NCI-H2196 (cell line): ENCODE measurements at regions not wholly inside any gene's neighbourhood (a gene's known extent, or its start where the extent isn't known, plus 50 kb on each side); places are given as distances from the start of the nearest gene placed in this dataset.

ENCODE experiments used
- DNase-seq: peaks from one replicate; lab custom pipeline; 2025; ENCODE audit not compliant: unreplicated experiment; lab: John Stamatoyannopoulos, UW

DNA sequence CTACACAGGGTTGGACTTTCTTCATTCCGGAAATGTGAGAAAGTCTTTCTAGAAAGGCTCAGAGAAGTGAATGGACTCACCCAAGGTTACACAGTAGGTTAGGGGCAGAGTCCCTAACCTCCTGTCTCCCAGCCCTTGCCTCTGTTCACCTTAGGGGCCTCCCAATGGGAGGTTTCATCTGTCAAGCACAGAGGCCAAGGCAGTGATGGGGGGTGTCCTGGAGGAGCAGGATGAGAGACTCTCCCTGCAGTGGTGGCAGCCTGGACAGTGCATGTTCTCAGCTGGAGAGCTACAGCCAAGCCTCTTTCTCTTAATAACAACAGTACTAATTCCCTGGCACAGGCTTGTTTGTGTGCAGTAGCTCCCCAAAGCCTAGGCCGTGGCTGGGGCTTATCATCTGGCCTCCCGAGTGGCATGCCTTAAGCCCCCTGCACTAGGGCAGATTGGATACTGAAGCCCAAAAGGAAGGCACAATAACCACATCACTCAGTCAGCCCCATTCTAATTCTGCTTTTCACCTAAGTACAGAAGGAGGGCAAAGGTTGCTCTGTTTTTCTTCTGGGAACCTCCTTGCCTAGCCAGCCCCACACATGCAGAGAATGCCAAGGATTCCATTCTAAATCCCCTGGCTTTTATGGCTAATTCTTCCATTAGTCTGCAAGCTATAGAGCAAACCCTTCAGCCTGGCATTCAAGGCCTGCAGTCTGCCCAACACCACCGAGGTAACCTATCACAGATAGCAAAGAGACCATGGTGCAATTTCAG is 50.2 kb upstream of the XPA start:
- no peak for DNase-seq

DNA sequence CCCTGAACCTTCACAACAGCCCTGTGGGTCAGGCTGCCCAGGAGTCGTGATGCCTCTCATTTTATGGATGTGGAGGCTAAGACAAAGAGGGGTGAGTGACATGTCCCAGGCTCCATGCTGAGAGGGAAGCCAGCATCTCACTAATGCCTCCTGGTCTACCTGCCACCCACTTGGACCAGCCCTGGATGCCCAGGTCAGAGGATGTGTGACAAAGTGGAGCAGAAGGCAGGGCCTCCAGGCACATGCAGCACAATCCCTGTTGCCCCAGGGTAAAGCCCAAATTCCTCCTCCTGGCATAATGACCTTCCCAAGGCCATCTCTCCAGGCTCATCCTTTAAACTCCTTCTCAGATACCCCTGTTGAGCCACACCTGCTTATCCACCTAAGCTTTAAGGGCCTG is 51.4 kb upstream of the XPA start:
- DNase-seq = no peak

DNA sequence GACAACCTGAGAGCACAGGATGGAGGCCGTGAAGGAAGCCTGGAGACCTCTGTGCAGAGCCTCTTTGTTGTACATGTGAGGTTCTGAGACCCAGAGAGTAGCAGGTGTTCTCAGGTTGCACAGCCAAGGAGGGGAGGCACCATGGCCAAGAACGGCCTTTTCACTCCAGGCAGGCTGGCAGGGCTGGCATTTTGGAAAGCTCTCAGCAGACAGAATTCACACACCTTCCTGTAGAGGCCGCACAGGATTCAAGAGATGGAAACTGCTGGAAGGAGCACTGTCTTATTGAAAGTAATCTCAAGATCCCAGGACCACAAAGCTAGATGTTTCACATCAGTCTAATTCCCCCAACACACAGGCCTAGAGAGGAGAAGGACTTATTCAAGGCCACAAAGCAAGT is 52.8 kb upstream of the XPA start:
- DNase-seq = no peak

DNA sequence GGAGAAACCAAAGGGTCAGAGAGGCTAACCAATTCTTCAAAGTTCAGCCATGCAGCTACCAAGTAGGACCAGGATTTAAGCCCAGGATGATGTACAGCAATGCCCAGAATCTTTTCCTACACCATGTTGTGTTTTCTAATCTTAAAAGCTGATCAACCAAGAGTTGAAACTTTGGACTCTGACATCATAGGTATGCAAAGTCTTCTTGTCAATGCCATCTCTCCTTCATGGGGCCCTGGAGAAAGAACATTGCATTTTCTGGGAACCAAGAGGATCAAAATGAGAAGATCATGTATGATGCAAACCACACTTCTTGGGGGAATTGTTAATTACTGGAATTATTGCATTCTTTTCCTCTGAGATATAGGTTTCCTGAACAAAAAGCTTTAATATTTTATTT is 54.4 kb upstream of the XPA start:
- no peak for DNase-seq

DNA sequence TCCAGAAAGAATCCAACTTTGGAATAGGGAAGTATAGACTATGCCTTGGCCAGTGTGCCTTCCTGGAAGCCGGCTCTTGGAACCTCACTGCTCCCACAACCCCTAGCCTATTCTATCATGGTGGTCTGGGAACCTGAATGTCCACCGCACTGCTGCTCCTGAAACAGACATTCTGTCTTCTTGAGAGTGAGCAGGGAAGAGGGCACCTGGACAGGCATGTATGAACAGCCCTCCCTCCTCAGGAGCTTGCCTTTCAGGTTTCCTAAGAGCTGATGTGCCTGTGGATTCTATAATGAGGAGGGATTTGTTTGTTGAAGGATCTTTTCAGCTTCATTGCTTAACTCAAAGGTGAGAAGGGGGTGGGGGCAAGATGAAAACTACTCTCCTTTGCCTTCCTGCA is 55.1 kb upstream of the XPA start:
- DNase-seq = no peak

DNA sequence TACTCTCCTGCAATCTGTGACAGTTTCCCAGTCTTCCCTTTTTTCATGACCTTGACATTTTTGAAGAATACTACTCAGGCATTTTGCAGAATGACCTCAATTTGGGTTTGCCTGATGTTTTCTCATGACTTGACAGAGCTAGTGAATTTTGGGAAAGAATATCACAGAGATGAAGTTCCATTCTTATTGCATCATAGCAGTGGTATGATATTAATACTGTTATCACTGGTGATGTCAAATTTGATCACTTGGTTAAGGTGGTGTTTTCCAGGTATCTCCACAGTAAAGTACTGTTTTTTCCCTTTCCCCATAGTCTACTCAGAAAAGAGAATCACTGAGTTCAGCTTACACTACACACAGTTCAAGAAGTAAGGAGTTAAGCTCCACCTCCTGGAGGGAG is 56.2 kb upstream of the XPA start:
- no peak for DNase-seq

DNA sequence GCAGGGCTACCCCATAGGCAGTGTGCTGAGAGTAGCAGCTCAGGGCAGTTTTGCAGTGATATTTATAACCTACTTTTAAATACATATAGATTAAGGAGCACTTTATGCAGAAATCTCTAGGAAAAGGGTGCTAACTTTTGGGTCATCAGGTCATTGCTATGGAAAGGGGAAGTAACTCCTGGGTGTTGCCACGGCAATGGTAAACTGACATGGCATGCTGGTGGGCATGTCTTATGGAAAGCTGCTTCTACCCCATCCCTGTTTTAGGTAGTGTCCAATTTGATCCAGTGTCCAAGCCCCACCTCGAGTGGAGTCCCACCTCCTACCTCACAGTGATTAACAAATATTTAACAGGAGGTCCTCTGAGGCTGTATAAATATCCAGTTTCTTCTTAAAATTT is 56.8 kb upstream of the XPA start:
- DNase-seq = no peak

DNA sequence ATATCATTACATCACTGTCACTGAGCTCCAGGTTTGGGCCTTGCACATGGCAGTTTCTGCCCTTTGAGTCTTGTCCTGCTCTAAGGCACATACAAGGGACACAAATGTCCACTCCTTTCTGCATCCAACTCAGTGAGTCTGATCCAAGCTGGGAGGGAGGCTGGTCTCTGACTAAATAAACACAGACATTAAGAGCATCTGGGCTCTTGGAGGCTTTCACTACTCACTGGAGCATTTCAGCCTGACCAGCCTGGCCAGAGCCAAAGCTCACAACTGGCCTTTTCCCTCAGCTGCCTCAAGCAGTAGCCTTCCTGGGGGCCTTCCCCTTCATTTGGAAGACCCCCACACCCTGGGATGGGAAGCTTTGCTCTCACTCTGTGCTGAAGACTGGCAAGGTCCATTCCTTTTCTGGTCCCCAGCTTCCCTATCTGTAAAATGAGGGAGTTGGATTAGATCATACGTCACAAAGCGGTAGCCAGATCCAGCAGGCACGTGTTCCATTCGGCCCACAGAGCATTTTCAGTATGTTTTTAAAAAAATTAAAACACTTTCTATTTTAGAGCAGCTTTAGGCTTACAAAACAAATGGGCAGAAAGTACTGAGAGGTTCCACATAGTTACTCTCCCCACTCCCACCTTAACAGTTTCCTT is 58.6 kb upstream of the XPA start:
- DNase-seq = no peak

DNA sequence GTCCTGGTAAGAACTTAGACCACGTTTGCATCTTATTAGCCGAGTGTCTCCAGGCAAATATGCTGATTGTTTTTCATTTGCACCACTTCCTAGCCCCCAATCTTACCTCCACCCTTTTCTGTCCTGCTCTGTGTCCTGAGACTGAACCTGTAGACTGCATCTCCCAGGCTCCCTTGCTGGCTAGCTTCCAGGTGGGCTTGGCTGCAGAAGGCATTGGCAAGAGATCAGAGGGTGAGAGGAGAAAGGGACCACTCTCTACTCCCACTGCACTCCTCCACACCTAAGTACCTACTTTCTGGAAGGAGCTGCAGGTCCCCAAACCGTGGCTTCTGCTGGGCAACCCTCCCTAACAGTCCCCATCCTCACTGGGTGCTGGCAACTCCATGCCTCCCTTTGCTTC is 59.9 kb upstream of the XPA start:
- no peak for DNase-seq

DNA sequence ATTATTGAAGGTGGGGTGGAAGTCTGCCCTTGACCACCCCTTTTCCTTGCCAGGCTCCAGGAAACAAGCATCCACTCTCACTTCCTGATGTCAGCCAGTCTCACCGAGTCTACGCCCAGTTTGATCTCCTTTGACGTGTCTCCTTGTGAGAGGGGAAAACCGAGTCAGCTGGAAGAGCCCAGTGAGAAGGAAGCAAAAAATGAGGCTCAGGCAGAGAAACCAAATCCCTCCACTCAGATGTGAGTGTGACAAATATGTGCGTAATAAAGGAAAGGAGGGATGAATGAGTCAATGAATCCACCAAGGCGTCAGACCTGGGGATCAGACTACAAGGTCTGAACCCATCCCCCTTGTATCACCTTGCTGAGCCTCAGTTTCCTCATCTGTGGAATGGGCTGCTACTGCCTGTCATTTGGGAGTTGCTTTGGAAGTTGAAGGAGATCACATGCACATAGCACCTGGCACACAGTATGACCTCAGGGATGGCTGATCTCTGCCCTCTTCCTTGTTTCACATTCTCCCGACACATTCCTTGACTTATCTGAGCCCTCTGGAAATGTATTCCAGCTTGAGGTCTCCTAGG is 61.3 kb upstream of the XPA start:
- no peak for DNase-seq

DNA sequence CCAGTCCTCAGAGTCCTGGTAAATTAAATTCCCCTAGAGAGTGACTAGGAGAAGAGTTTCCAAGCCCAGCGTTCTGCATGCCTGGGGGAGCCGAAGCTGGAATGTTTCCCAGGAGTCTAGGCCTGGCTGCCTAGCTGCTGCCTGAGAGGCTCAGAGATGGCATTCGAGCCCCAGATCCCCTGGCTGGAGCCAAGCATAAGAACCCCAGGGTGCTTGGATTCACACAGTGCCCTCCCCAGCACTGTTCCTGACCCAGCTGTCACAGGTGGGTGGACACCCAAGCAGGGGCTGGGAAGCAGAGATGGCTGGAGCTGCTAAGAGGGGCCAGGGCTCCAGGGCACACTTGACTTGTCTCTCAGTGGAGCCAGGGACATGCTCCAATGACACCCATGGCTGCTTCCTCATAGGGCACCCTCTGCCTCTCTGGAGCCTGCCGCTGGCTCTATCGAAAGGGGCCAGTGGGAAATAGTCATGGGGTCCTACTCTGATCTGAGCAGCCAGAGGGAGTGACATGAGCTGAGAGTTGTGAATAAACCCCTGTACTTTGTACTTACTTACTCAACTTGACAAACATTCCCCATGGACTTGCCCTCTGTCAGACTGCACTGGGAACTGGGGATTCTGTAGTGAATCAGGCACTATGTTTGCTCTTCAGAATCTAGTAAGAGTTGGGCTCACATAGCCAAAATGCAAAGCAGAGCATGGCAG is 62.6 kb upstream of the XPA start:
- no peak for DNase-seq

DNA sequence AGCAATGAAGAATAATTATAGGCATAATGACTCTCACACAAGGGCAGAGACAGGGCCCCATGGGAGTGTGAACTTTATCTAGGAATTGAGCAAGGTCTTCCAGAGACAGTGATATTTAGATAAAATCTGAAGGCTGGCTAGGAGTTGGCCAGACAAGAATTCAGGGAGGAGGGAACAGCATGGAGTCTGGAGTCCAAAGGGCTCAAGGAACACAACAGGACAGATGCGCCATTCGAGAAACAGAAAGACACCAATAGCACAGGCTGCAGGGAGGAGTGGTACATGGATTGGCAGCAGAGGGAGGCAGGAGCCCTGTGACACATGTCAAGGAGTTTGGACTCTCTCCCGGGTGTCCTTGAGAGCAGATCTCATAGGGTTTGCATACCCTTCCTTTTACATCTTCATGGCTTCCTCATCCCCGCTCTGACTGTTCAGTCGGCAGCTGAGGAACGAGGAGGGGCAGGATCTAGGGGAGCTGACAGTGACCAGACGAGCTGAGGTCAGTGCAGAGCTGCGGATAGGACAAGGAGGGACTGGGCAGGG is 64.0 kb upstream of the XPA start:
- DNase-seq = no peak

DNA sequence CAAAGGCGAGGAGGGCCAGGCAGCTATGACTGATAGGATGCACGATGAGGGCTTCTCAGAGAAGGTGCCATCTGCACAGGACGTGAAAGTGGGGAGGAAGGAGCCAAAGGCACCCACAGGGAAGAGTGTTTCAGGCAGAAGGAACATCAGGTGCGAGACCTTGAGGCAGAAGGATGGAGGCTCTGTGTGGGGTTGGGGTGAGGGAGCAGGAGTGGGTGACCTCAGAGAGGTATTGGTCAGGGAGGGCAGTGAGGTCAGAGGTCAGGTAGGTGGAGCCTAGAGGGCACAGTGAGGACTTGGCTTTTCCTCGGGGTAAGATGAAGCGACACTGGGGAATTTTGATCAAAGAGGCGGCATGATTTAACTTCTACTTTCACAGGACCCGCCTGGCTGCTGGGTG is 64.7 kb upstream of the XPA start:
- DNase-seq = no peak

DNA sequence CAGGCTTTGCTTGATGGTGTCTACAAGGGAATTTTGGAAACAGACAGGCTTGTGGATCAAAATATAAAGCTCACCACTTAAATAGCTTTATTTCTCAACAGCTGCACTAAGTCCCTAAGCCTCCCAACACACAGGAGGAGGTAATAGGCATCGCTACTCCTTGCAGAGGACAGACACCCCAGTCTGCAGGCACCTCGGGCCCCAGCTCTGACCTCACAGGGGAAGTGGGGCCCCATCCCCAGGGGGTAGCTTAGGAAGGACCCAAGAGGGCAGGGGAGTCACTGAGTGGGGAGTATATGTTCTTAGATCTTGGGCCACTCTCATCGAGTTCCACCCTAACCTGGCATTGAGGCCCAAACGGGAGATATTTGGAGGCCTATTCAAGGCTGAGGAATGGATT is 66.7 kb upstream of the XPA start:
- DNase-seq = no peak

DNA sequence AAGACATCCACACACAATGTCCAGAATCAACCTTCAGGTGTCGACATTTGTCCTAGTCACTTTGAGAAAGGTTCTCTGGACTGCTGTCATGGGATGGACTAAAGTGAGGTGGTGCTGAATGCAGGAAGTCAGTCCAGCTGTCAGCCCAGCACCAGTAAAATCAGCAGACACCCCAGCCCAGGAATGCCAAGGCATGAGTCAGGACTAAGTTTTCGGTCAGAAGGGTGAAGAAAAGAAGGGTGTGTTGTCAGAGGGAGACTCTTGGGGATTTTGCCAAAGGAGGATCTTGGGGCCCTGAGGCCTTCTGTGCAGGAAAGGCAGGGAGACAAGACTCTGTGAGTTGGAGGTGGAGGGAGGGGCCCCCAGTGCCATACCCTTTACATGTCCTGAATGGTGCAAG is 69.0 kb upstream of the XPA start:
- no peak for DNase-seq

DNA sequence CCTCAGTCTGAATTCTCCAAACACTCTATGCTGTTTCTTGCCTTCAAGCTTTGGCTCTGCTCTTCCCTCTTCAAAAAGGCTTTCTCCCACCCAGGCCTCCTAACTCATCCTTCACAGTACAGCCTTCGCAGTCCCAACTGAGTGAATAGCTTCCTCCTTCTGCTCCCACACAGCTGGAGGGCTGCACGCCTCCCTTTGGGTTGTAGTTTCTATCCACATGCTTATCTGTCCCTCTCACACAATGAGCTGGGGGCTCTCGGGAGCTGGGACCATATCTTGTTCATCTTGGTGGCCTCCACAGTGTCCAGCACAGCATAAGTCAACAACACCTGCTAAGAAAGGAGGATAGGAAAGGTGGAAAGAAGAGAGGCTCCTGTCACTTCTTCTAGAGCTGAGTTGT is 69.5 kb upstream of the XPA start:
- no peak for DNase-seq

DNA sequence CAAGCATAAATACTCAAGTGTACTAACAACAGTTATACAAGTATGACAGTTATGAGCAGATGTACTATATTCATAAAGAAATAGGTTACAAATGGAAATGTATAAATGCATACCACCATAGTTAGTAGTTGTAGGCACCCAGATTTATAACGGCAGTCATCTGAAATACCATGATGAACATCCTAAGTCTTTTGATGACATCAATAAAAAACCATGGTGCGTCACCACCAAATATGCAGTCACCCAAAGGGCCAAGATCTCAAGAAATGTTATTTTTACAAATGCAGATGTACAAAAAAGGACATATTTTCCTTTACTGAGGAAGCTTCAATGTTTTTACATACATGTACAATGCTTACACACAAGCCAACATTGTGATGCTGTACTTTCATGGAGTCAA is 70.8 kb upstream of the XPA start:
- no peak for DNase-seq

DNA sequence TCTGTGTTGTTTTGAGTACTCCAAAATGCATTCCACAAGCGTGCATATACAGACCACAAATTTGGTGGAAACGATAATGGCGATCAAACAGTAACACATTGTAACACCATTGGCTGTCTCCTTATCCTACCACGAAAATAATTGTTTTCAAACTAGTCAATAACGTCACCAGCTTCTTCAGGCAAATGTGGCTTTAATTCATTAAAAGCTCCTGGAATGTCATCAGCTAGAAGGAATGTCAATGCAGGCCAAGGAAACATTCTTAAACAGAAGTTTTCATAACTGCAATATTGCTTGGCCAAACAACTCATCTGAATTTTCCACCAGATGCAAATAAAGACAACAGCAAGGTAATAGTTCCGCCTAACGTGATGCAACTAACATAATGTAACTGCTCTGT is 71.6 kb upstream of the XPA start:
- DNase-seq = no peak

DNA sequence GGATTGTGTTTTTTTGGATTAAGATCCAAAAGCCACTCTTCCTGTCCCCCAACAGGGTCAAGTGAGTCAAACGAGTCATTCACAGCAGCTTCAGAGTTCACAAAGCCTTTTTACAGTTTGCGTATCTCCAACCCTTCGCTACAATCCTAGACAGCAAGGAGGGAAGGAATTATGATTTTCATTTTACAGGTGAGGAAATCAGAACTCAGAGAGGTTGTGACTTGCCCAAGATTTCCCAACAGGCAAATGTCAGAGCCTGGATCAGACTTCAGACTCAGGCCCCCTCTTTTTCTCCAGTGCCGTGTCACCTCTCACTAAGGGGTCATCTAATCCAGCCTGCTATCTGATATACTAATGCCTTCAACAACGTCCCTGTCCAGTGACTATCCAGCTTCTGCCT is 72.1 kb upstream of the XPA start:
- no peak for DNase-seq

DNA sequence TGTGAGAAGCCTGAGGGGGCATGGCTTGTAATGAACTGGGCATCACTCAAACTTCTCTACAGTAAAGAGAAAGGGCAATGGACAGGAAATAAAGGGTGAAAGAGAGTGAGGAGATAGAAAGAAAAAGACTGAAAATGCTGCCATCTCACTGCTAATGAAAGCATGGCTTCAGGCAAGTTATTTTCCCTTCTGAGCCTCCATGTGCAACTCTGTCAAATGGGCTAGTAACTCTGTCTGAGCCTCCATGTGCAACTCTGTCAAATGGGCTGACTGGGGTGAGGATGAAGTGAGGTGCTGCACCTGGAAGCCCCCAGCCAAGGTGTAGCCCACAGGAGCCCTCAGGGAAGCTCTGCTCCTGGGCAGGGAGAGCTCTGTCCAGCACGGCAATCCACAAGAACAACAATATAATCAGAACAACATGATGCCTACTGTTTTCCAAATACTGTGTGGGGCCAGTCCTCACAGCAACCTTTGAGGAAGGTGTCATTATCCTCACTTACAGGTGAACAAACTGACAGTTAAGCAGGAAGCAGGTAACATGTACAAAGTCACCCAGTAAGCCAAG is 73.8 kb upstream of the XPA start:
- DNase-seq = no peak

DNA sequence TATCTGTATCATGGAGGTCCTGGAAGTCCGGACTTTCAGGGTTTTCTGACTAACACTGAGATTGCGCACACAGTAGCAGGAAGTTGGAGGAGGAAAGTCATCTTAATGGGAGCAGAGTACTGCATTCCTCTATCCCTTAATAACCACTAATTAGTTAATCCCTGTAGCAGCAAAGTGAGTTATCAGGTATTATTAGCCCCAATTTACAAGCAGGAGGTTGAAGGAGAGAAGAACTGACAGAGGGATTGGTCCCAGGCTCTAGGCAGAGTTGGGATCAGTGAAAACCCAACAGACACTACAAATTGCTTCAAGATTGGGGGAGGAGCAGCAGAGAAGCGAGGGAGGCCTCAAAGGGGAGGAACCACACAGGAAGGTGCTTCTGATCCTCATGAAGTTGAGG is 74.5 kb upstream of the XPA start:
- DNase-seq = no peak

DNA sequence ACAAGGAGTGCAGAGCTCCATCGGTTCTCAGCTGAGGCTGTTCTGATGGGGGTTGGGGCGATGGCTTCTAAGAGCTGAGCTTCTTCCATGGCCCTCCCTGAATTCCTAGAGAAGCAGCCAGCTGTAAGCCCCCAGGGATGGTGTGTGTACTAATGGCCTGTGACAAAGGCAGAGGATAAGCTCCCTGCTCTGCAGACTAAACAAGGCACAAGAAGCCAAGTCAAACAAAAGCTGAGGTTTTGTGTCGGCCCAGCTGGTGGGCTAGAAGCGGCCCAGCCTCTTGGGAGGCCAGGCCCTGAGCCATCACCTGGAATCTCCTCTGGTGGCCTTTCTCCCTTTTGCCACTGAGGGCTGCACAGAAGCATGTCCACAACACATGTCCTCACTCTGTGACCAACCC is 75.0 kb upstream of the XPA start:
- DNase-seq = no peak
